Esophagus muscularis mucosa (tissue), 4 donors: ENCODE measurements at regions not wholly inside any gene's neighbourhood (a gene's known extent, or its start where the extent isn't known, plus 50 kb on each side); places are given as distances from the start of the nearest gene placed in this dataset.

Source experiments
- DNase-seq: peaks from one replicate; pipeline ENCODE4 v3.0.0-alpha.2; 2017; ENCODE audit errors: extremely low spot score
- H3K27ac ChIP-seq, 4 donors: fragments of 200-600 bp; sonication (generic); replicated peaks in 1 of 4; 1 replicate in 3 of 4; 2 replicates in 1 of 4; pipeline ENCODE4 v1.5.1; 2016 to 2019; ENCODE audit warnings: mild to moderate bottlenecking in 1 of 4
- H3K27me3 ChIP-seq, 4 donors: fragments of 200-600 bp; sonication (generic); one replicate each; pipeline versions ENCODE4 v1.5.1 to v1.6.0; 2016 to 2019
- H3K36me3 ChIP-seq, 4 donors: fragments of 200-600 bp; sonication (generic); one replicate each; pipeline ENCODE4 v1.5.1; 2016 to 2019
- H3K4me1 ChIP-seq, 4 donors: fragments of 200-600 bp; sonication (generic); one replicate each; pipeline ENCODE4 v1.5.1; 2016 to 2019
- H3K4me3 ChIP-seq, 4 donors: fragments of 200-600 bp; sonication (generic); 1 replicate in 2 of 4; 2 replicates in 2 of 4; pipeline ENCODE4 v1.5.1; 2016 to 2019; ENCODE audit warnings: mild to moderate bottlenecking in 4 of 4, moderate library complexity in 1 of 4
- H3K9me3 ChIP-seq, 4 donors: fragments of 200-600 bp; sonication (generic); 1 replicate in 3 of 4; 2 replicates in 1 of 4; pipeline ENCODE4 v1.5.1; 2016 to 2019
- EP300 ChIP-seq: sonication (generic); formaldehyde crosslinking; IDR thresholded peaks from one replicate; pipeline ENCODE4 v1.6.1; 2017; ENCODE audit warnings: antibody characterized with exemption
- POLR2A ChIP-seq: fragments of 450-650 bp; IDR thresholded peaks from one replicate; pipeline ENCODE4 v1.6.1; 2017; ENCODE audit warnings: antibody characterized with exemption, moderate library complexity, mild to moderate bottlenecking, low read depth
- POLR2AphosphoS5 ChIP-seq, 2 donors: sonication (generic); formaldehyde crosslinking; IDR thresholded peaks; one replicate each; pipeline ENCODE4 v1.6.1; 2017; ENCODE audit warnings: antibody characterized with exemption in 2 of 2
- WGBS: methylation state at CpG from one replicate; pipeline ENCODE4 v1.1.5; 2018; 5-methylcytosine and 5-hydroxymethylcytosine counted together
- intact Hi-C: fragments of 100-400 bp; cut with DNase I; formaldehyde crosslinking; loops from one replicate; pipeline ENCODE4 v1.15.1; 2023
- TF ChIP-seq, protein P1 (sequence below), 3 experiments: fragments of 200-600 bp in 2 of 3; fragments of 450-650 bp in 1 of 3; sonication (generic) in 2 of 3; IDR thresholded peaks; one replicate each; pipeline ENCODE4 v1.5.1; 2017 to 2019; ENCODE audit warnings: antibody characterized with exemption in 3 of 3, mild to moderate bottlenecking in 2 of 3, moderate library complexity in 1 of 3

GRCh38 chr12:114269153-114269552, 136.8 kb downstream of the TBX5 start:
- intact Hi-C loops: no loop called here
- 53% methylated on average over 2 of the region's 2 CpGs for WGBS
- Histone ChIP-seq H3K36me3 (no peaks in the 10 kb centered on the region), H3K4me1 (peaks cover 0 to 5% (median under 1%) of the 10 kb centered on the region in 4 donors), H3K9me3 (no peaks in the 10 kb centered on the region), H3K27ac (no peak overlapping the region), H3K27me3 (peaks cover 0 to 48% (median 3%) of the 10 kb centered on the region in 4 donors), H3K4me3 (no peak overlapping the region)
- TF ChIP-seq, protein P1, sequence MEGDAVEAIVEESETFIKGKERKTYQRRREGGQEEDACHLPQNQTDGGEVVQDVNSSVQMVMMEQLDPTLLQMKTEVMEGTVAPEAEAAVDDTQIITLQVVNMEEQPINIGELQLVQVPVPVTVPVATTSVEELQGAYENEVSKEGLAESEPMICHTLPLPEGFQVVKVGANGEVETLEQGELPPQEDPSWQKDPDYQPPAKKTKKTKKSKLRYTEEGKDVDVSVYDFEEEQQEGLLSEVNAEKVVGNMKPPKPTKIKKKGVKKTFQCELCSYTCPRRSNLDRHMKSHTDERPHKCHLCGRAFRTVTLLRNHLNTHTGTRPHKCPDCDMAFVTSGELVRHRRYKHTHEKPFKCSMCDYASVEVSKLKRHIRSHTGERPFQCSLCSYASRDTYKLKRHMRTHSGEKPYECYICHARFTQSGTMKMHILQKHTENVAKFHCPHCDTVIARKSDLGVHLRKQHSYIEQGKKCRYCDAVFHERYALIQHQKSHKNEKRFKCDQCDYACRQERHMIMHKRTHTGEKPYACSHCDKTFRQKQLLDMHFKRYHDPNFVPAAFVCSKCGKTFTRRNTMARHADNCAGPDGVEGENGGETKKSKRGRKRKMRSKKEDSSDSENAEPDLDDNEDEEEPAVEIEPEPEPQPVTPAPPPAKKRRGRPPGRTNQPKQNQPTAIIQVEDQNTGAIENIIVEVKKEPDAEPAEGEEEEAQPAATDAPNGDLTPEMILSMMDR (IDR thresholded peaks at IDR 0.05): no peak
- TF ChIP-seq EP300 (no peak), POLR2AphosphoS5 (IDR thresholded peaks at IDR 0.05) (no peak), POLR2A (no peak)
- no peak for DNase-seq

GRCh38 chr12:114266536-114266935, 139.4 kb downstream of the TBX5 start:
- DNase-seq: no peak
- no peaks in the 10 kb centered on the region for H3K9me3 ChIP-seq
- no peaks in the 10 kb centered on the region for H3K36me3 ChIP-seq
- no peak overlapping the region for H3K27ac ChIP-seq
- TF ChIP-seq POLR2A (no peak), EP300 (no peak), POLR2AphosphoS5 (IDR thresholded peaks at IDR 0.05) (no peak)
- TF ChIP-seq, protein P1 (IDR thresholded peaks at IDR 0.05): no peak
- peaks cover 0 to 31% (median 2%) of the 10 kb centered on the region in 4 donors for H3K27me3 ChIP-seq
- intact Hi-C loops: no loop called here
- 59% methylated on average over 1 of the region's 1 CpG for WGBS
- no peak overlapping the region for H3K4me3 ChIP-seq
- no peaks in the 10 kb centered on the region for H3K4me1 ChIP-seq

DNA sequence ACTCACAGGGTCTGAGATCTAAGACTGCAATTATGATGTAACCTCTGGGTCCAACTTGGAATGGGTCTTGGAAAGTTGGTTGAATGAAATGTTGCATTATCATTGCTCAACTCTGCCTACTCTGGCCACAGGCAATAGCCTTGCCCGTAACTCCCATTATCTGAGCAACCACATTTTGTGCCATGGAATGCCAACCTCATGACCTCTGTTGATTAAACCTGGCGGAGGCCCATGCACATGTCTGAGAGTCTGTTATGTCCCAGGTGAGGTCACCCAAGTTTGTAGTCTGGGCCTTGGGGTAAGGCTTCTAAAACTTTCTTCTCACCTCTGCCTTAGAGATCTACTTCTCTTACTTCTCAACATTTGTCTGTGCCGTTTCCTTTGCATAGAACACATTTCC, 140.9 kb downstream of the TBX5 start:
- WGBS: 90% methylated on average over 3 of the region's 3 CpGs
- TF ChIP-seq POLR2AphosphoS5 (IDR thresholded peaks at IDR 0.05) (no peak), POLR2A (no peak), EP300 (no peak)
- TF ChIP-seq, protein P1 (IDR thresholded peaks at IDR 0.05): no peak
- Histone ChIP-seq H3K27ac (no peak overlapping the region), H3K27me3 (peaks cover 0 to 27% (median 0%) of the 10 kb centered on the region in 4 donors), H3K4me1 (no peaks in the 10 kb centered on the region), H3K4me3 (no peak overlapping the region), H3K9me3 (no peaks in the 10 kb centered on the region), H3K36me3 (no peaks in the 10 kb centered on the region)
- no peak for DNase-seq
- intact Hi-C loops: no loop called here

GRCh38 chr12:114263056-114263805, 142.7 kb downstream of the TBX5 start:
- H3K36me3 ChIP-seq: no peaks in the 10 kb centered on the region
- no peak for TF ChIP-seq POLR2A
- TF ChIP-seq, protein P1 (IDR thresholded peaks at IDR 0.05): no peak
- TF ChIP-seq POLR2AphosphoS5 (IDR thresholded peaks at IDR 0.05): no peak
- TF ChIP-seq EP300: no peak
- 60% methylated on average over 2 of the region's 2 CpGs for WGBS

More at GRCh38 chr12:114263056-114263805, 142.7 kb downstream of the TBX5 start:
- Histone ChIP-seq H3K27me3 (peaks cover 0 to 20% (median 0%) of the 10 kb centered on the region in 4 donors), H3K4me3 (no peak overlapping the region), H3K4me1 (no peaks in the 10 kb centered on the region), H3K27ac (no peak overlapping the region), H3K9me3 (no peaks in the 10 kb centered on the region)
- intact Hi-C loops: no loop called here
- no peak for DNase-seq
